HG03064 (cell line): ENCODE measurements at regions not wholly inside any gene's neighbourhood (a gene's known extent, or its start where the extent isn't known, plus 50 kb on each side); places are given as distances from the start of the nearest gene placed in this dataset.

Experiments used
- ATAC-seq: cut with Tn5 transposase; IDR thresholded peaks from one replicate; pipeline ENCODE4 v1.9.1; 2021; ENCODE audit warnings: low read depth; ENCODE audit not compliant: unreplicated experiment

DNA sequence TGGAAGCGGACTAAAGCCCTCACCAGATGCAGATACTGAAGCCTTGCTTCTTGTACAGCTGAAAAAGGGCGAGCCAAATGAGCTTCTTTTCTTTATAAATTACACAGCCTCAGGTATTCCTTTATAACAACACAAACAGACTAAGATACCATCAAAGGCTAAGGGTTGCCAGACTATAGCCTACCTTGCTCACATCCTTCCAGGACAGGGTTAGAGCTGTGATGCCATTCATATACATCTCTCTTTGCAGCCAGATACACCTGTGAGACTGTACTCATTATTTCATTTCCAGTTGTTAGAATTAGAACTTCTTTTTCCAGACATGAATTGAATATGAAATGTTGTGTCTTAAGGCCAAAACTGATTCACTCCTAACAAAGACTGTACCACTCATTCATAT lies 262.8 kb upstream of the NR2F2 start:
- no peak for ATAC-seq

DNA sequence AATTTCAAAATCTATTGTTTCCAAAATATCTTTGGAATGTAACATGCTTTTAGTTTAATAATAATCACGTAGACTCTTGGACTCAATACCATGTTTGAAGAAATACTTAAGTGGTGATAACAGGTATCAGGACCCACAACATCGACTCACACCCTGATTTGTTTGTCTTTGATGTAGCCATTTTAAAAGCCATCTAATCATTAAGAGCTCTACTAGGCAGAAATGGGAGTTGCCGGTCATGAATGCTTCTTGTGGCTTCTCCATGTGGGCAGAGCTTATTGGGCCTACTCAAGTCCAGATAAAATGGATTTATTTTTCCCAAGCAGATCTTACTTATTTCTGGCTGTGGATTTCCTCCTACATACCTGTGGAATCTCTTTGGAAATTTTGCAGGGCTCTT lies 261.6 kb upstream of the NR2F2 start:
- no peak for ATAC-seq

DNA sequence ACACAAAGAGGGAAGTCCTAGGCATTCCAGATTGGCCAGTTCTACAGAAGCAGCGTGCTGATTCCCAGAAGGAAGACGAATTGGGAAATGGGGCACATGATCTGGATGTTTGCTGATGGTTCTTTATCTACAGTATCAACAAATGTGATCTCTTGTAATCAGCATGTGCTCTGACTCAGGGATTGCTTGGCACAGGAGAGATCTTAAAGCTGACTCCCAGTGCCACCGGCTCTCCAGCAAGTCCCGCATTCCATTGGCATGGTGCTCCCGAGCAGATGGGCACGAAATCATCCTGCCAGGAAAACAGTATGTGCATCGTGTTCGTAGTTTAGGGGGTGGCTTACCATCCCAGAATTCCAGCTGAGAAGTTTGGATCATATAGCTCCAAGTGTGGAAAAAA lies 259.9 kb upstream of the NR2F2 start:
- no peak for ATAC-seq

DNA sequence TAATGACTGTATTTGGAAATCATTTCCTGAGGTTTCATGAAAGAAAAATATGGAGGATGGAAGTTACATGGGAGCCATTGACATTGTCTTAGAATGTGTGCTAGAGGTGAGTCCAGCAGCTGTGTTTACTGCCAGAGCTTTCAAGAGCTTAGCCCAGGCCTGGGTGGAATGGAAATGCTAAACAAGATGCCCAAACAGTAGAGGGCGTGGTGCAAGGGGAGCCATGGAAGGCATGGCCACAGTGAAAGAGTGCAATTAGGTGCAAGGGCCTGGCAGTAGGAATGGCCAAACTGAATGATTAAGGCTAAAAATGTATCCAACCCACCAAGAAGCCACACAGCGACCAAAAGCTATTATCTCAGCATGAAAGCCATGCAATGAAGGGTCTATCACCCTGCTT lies 257.7 kb upstream of the NR2F2 start:
- no peak for ATAC-seq

DNA sequence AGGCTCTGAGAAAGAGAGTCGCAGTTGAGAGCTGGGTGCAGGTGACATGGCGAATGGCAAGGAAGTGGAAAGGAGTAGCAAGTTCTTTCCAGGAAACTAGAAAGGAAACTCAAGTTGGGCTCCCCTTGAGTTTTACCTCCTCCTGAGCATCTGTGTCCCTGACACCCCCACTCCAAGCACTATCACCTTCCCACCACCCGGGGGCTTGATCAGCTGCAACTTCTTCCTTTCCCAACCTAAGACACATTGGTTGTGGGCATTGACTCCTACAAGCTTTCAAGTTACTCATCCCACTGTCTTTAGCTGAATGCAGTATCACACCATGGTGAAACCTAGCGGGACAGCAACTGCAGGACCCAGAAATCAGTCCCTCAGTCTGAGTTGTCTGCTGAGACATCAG lies 256.6 kb upstream of the NR2F2 start:
- ATAC-seq: no peak

DNA sequence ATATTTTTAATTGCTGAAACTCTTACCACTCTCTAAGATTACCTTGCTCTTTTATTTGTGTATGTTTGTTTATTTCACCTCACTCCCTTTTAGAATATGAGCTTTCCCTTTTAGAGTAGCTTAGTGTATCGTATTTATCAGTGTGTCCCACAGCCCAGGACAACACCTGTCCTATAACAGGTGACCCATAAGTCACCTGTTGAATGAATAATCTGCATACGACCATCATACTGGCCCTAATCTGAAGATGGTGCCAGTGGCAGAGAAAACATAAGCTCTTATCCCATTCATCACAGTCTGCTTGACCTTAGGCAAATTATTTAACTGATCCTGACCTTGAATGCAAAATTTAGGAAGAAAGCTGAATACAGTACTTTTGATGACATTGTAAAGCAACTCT lies 254.6 kb upstream of the NR2F2 start:
- ATAC-seq: no peak

DNA sequence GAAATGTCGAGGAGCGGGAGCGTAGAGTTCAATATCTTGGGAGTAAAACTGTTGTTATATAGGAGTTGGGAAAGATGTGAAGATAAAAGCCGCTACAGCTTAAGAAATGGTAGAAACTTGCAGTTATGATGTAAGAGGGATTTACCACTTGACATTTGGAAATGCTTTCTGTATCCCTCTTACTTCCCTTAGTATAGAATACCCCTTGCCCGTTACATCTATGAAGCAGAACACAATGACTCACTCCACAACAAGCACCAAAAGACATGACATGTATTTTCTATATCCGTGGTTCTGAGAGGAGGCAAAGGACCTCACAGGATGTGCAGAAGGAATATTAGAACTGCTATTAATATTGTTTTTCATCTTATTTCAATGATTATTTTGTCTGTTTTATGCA lies 254.2 kb upstream of the NR2F2 start:
- ATAC-seq: no peak

DNA sequence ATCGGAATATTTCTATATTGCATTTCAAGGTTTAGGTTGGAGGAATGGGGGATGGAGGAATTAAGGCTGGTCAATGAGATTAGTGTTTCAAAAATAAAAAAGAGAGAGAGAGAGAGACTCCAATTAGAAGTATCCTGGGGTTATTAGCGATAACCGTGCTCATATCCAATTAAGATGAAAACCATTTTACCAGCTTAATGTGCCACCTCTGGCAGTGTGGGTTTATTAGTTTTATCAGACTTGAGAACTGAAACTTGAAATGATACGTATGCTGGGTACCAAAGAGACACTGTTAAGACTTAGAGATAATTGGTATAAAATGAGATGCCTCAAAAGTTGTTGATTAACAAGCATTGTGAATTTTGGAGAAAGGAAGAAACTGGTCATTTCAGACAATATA lies 251.5 kb upstream of the NR2F2 start:
- ATAC-seq: no peak

DNA sequence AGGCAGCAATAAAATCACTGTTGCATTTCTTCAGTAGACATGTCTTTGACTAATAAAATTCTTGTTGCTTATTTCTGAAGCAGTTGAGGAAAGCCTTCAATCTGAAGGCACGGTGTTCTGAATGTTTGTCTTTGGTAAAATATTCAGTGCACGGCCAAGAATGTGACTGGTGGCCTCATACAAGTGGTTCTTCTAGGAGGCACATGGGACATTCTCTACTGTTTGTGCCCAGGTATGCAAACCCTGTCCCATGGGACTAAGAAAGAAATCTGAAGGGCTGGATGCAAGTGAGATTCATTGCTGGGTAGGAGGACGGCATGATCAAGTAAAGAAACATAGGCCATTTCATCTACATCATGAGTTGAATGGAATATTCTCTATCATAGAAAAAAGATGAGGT lies 250.6 kb upstream of the NR2F2 start:
- no peak for ATAC-seq

DNA sequence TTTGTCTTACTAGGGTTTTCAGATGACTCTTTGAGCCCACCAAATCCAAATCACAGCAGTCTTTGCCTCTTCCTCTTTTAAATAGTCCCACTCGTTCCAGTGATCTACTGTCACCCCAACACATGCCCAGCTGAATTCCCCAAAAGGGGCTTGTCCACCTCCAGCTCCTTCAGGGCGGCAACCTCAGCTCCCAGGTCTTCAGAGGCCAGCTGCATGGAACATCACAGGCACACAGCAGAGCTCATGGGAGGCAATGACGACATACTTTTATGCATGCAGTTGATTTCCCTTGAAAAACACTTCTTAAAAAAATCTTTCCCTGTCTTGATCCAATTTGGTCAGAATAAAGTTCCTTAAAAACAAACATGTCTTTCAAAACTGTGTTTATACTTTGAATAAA lies 244.3 kb upstream of the NR2F2 start:
- ATAC-seq: no peak

DNA sequence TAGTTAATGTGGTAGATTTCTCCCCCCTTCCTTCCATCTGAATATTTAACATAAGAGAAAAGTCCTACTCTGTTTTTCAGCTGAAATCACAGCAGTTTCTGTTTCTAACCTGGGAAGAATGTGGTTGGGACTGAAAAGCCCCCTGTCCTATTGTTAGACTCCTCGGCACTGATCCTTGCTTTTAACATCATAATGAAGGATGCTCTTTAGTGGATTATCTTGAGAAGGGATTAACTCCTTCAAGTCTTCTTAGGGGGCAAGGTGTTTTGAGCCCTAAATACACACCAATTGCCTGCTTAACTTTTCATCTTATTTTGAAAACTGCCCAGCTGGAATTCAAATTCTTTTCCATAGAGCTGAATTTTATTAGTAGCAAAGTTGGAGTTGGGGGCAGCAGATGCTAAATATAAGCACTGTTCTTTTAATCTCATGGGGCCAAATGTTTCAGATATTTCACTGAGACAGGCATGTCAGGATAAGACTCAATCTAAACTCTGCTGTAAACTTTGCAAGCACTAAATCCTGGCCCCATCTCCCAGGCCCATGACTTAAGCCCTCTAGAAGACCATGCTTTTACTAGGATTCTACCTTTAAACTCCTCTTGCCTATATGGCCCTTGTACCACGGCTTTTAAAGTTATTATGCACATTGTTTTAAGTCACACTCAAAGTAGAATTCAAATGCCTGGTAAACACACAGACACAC lies 243.2 kb upstream of the NR2F2 start:
- no peak for ATAC-seq

DNA sequence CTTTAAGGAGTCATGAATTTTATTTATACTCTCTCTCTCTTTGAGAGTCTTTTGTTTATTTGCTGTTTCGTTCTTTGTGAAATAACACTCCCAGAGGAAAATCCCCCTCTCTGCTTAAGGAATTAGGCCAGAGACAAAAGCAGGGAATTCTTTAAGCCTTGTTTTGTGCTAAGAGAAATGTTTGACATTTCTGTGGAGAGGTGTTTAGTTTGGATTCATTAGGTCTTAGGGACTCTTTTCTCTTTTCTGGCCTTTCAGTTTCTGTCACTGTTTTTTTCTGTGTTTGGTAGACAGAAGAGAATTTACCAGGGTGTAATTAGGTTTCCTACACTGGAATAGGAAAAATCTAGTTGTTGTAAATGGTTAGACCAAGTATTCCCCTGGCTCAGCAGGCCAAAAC lies 241.8 kb upstream of the NR2F2 start:
- no peak for ATAC-seq

DNA sequence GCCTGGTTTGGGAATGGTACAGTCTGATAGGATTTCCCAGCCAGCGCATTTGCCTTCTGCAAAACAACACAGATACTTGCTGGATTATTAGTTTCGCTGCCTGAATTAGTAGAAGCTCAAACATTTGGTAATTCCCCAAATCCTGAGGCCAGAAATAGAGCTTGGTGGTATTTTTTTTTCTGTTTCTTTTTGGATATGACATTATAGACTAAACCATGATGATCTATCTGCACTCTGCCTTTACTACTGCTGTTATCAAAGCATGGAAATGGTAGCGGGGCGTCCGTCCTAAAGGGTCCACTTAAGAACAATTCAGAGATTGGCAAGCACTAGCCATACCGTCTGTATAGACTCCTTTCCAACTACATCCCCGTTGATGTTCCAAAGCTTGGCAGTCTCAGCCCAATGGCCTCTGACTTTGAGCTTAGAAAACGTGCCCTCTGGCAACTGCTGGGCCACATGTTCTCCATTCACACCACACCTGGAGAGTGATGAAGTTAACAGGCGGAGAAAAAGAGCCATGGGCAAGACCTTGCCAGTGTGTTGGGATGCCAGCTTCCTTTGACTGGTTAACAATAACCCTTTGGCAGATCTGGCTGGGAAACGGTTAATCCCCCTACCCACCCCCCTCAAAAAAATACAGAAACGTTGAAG lies 241.0 kb upstream of the NR2F2 start:
- no peak for ATAC-seq

DNA sequence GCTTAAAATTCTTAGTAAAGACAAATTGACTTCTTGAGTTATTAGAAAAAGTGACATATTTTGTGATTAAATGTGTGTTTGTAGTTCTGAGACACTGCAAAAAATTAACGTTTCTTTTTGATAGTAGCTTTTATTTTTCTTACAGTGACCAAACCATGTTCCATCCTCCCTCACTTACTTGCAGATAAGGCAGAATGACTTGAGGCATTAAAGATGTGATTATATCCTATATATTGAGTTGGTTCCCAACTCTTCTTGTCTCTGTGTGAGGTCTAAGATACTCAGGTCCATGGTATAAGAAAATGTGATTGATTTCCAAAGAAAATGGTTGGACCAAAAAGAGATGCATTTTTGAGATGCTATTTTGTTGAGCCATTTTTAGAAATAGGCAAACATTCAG lies 238.3 kb upstream of the NR2F2 start:
- no peak for ATAC-seq

DNA sequence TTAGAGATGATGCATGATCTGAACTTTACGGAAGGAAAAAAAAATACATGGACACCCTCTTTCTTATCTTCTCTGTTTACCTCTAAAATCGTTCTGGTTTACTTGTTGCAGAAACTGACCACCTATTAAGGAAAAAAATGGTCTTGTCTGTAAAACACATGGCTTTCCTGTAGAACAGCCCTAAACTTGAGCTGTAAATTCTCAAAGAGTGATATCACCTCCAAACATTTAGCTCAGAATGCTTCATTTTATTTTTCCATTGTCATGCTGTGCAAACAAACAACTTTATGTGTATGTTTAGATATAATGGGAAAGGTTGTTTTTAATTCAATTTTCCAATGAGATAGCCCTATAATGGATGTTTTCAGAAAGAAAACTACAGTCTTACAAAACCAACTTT lies 237.4 kb upstream of the NR2F2 start:
- no peak for ATAC-seq

DNA sequence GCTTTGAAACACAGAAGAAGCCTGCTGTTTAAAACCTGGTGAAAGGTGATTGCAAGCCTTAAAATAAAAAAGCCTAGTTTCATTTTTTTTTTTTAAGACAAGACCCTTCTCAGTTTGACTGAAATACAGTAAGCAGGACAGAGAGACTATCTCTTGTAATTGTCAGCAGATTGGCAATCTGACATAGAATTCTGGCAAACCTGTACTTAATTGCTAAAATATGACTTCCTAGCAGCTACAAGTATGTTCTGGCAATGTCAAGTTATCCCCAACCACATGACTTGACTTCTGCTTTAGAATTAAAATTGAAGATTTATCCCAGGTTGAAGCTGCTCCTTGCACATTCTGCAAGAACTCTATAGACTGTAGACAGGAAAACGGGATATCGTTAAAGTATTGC lies 232.8 kb upstream of the NR2F2 start:
- no peak for ATAC-seq

DNA sequence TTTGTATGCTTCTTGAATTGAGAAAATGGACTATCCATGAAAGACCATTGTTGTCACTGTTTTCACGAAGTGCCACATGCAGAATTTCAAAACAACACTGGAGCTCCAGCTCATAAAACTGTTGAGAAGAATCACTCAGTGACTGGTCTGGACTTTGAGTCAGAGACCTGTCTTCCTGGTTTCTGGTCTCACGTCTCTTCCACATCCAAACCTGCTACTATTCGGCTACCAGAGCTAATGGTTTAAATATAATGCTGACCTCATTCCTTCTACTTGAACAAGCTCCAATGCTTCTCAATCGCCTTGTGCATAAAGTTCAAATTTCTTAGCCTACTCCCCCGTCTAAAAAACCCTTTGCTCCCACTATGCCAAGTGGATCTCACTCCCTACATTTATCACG lies 227.9 kb upstream of the NR2F2 start:
- ATAC-seq: no peak

DNA sequence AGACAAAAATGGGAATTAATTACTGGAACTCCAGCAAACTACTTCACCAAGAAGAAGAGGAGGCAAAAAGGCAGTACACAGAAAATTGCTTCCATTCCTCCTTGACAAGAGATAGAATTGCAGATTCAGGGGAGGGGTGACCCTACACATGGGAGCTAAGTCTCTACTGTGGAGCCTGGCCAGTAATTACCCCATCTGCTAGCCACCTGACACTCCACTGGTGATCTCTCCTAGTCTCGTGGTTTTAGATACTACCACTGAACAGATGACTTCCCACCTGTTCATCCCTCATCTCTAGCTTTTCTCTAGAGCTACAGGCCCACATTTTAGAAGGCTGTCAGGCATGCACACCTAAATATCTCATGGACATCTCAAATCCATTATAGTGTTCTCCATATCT lies 224.3 kb upstream of the NR2F2 start:
- no peak for ATAC-seq

DNA sequence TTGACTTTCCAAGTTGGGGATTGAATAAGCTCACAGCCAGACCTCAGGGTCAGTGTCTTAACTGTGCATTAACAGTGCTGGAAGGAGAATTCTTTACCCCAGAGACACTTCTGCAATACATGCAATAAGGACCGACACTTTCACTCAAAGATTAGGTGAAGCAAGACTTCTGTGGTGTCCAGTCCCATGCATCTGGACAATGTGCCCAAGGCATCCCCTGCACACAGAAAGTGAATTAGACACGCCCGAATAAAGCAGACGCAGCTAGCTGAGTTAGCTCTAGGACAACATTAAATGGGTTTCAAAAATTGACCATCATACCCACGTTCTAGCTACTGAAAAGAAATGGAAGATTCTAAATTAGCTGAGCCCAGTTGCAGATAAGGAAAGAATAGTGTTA lies 223.9 kb upstream of the NR2F2 start:
- no peak for ATAC-seq

DNA sequence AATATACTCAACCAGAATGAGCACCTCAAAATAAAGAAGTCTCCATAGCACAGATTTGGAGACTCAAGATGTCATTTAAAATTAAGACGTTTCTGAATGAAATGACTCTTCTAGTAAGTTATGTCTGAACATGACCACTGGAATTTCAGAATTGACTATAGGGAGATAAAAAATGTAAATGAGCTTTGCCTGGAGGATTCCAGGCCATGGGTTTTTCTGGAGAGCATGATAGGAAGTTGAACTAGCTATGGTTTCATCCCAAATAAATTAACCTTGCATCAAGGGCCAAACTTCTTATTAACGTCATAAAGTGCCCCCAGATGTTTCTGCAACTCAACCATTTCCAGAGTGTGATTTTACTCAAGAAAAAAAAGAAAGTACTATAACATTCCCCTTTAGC lies 222.6 kb upstream of the NR2F2 start:
- ATAC-seq: no peak

DNA sequence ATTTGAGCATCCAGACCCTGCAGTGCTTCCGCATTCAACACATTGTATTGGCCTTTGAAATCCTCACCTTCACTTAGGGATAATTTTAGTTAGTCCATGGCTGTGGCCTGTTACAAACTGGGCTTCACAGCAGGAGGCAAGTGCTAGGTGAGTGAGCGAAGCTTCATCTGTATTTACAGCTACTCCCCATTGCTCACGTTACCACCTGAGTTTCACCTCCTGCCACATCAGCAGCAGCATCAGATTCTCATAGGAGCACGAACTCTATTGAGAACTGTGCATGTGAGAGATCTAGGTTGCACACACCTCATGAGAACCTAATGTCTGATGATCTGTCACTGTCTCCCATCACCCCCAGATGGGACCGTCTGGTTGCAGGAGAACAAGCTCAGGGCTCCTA lies 222.1 kb upstream of the NR2F2 start:
- ATAC-seq: no peak

DNA sequence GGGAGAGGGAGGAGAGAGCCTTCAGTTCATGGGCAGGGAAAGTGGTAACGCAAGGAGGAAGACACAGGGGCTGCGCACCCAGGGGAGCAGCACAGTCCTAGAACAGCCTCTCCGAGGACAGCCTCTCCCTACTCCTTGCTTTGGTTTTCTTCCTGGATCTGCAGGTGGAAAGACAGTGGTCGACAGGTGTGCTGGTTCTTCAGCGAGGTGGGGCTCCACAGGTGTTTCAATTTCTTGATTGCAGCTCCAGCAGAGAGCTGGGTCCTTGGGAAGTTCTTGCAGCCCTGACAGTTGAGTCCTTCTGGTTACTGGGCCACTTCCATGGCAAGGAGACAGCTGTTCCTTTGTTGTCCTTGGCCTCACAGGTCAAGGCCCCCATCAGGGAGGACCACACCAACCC lies 220.7 kb upstream of the NR2F2 start:
- no peak for ATAC-seq

DNA sequence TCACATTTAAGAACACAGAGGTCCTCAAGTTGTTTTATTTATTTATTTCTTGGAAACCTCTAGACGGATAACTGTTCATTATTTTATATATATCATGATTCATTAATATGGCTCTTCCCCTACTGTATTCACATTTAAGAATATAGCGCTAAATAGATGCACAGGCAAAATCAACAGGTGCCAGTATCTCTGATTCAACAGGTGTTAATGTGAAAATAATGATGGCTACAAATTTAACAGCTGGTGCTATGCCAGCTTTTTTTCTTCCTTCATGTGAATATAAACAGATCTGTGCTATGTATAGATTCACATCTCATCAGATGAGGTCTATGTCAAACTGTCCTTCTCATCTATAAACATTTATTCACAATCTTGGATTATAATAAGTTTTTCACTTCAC lies 218.5 kb upstream of the NR2F2 start:
- no peak for ATAC-seq
